ENCODE measurements at regions not wholly inside any gene's neighbourhood (a gene's known extent, or its start where the extent isn't known, plus 50 kb on each side); places are given as distances from the start of the nearest gene placed in this dataset.

- TF ChIP-seq, protein P1, sequence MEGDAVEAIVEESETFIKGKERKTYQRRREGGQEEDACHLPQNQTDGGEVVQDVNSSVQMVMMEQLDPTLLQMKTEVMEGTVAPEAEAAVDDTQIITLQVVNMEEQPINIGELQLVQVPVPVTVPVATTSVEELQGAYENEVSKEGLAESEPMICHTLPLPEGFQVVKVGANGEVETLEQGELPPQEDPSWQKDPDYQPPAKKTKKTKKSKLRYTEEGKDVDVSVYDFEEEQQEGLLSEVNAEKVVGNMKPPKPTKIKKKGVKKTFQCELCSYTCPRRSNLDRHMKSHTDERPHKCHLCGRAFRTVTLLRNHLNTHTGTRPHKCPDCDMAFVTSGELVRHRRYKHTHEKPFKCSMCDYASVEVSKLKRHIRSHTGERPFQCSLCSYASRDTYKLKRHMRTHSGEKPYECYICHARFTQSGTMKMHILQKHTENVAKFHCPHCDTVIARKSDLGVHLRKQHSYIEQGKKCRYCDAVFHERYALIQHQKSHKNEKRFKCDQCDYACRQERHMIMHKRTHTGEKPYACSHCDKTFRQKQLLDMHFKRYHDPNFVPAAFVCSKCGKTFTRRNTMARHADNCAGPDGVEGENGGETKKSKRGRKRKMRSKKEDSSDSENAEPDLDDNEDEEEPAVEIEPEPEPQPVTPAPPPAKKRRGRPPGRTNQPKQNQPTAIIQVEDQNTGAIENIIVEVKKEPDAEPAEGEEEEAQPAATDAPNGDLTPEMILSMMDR (conservative IDR thresholded peaks at IDR 0.05; ENCODE audit: low read depth, low read length), result no peak
- no peak for TF ChIP-seq EZH2 (IDR thresholded peaks at IDR 0.05; ENCODE audit: borderline replicate concordance, low read depth, low read length, poor library complexity, severe bottlenecking)
Measured at GRCh38 chr18:78165525-78165924, 814.1 kb upstream of the SALL3 start.
